Limb (tissue), 2 donors: ENCODE measurements at regions not wholly inside any gene's neighbourhood (a gene's known extent, or its start where the extent isn't known, plus 50 kb on each side); places are given as distances from the start of the nearest gene placed in this dataset.
A peak's percentile ranks its signal among the peaks of the same experiment; 100 is the strongest.

Experiments
- DNase-seq, 2 donors: peaks; one replicate each; pipeline ENCODE4 v3.0.0-alpha.2; 2016; ENCODE audit errors: extremely low spot score in 2 of 2

GRCh38 chrX:110408949-110409588 lies 50.4 kb downstream of the RTL9 start:
- DNase-seq = no peak

- no peak for DNase-seq
These were observed 51.3 kb downstream of the RTL9 start for GRCh38 chrX:110409925-110410324.

GRCh38 chrX:110410603-110411002 lies 52.0 kb downstream of the RTL9 start:
- no peak for DNase-seq

- DNase-seq = peak; percentile 77 to 85
These were observed 54.5 kb downstream of the RTL9 start for GRCh38 chrX:110412971-110413726.

- no peak for DNase-seq
These were observed 55.1 kb downstream of the RTL9 start for GRCh38 chrX:110413727-110414124.

- DNase-seq = no peak
These were observed 55.6 kb downstream of the RTL9 start for GRCh38 chrX:110414273-110414672.

GRCh38 chrX:110414679-110415439 lies 56.2 kb downstream of the RTL9 start:
- DNase-seq = no peak

GRCh38 chrX:110415440-110416170 lies 57.0 kb downstream of the RTL9 start:
- DNase-seq = no peak

GRCh38 chrX:110417128-110417527 lies 58.5 kb downstream of the RTL9 start:
- DNase-seq = no peak

GRCh38 chrX:110418316-110419235 lies 59.9 kb downstream of the RTL9 start:
- peak; percentile 48 to 67 for DNase-seq

GRCh38 chrX:110419512-110419911 lies 60.9 kb downstream of the RTL9 start:
- DNase-seq = peak in 1 of 2 donors; percentile 19

GRCh38 chrX:110420771-110421499 lies 62.3 kb downstream of the RTL9 start:
- peak in 1 of 2 donors; percentile 16 for DNase-seq

- no peak for DNase-seq
These were observed 63.1 kb downstream of the RTL9 start for GRCh38 chrX:110421500-110422455.

- DNase-seq = no peak
These were observed 66.8 kb downstream of the RTL9 start for GRCh38 chrX:110425222-110426154.

GRCh38 chrX:110426155-110426504 lies 67.5 kb downstream of the RTL9 start:
- no peak for DNase-seq

- DNase-seq = no peak
These were observed 68.4 kb downstream of the RTL9 start for GRCh38 chrX:110427076-110427475.

GRCh38 chrX:110428144-110428543 lies 69.5 kb downstream of the RTL9 start:
- DNase-seq = no peak
